Activated B cell treated with CpG ODN at 0.5 μM for 24 hours (primary cell): ENCODE measurements at regions not wholly inside any gene's neighbourhood (a gene's known extent, or its start where the extent isn't known, plus 50 kb on each side); places are given as distances from the start of the nearest gene placed in this dataset.

Experiments used
- ATAC-seq: fragments of 200-7000 bp; cut with Tn5 transposase; one replicate; pipeline ENCODE4 v1.10.0; 2021; ENCODE audit warnings: low read depth, mild to moderate bottlenecking, moderate library complexity
- CTCF ChIA-PET: fragments of 350-600 bp; sonication (Branson Sonifier 250); formaldehyde crosslinking; loops from one replicate; lab custom pipeline; 2021; ENCODE audit warnings: antibody characterized with exemption; lab: Charles Lee
- POLR2A ChIA-PET: fragments of 350-600 bp; sonication (Branson Sonifier 250); formaldehyde crosslinking; loops from one replicate; lab custom pipeline; 2021; ENCODE audit warnings: antibody characterized with exemption; lab: Charles Lee
- DNase-seq: peaks from one replicate; pipeline ENCODE4 v3.0.0; 2022
- H3K27ac Mint-ChIP-seq: one replicate; pipeline ENCODE4 v1.8.0; 2020; ENCODE audit warnings: mixed read lengths
- H3K27me3 Mint-ChIP-seq: one replicate; pipeline ENCODE4 v1.8.0; 2021; ENCODE audit warnings: mixed read lengths
- H3K36me3 Mint-ChIP-seq: one replicate; pipeline ENCODE4 v1.8.0; 2021; ENCODE audit warnings: low read depth, mixed read lengths
- H3K4me1 Mint-ChIP-seq: one replicate; pipeline ENCODE4 v1.8.0; 2021; ENCODE audit warnings: mixed read lengths
- H3K4me3 Mint-ChIP-seq: one replicate; pipeline ENCODE4 v1.8.0; 2020; ENCODE audit warnings: mild to moderate bottlenecking, mixed read lengths
- H3K9me3 Mint-ChIP-seq: one replicate; pipeline ENCODE4 v1.8.0; 2020; ENCODE audit warnings: mixed read lengths
- CTCF ChIP-seq: fragments of 200-600 bp; IDR thresholded peaks from one replicate; pipeline ENCODE4 v1.8.0; 2022; ENCODE audit warnings: antibody characterized with exemption, mild to moderate bottlenecking
- intact Hi-C: fragments of 100-400 bp; cut with micrococcal nuclease; formaldehyde crosslinking; loops from one replicate; pipeline ENCODE4 v1.15.1; 2024

- no peak for DNase-seq
- CTCF ChIA-PET: no interaction called here
- ATAC-seq: no peak
- no peak for TF ChIP-seq CTCF
- H3K4me3 Mint-ChIP-seq: no peak overlapping the region
- no peaks in the 10 kb centered on the region for H3K4me1 Mint-ChIP-seq
- H3K9me3 Mint-ChIP-seq: peaks cover 7% of the 10 kb centered on the region
- H3K27me3 Mint-ChIP-seq: no peaks in the 10 kb centered on the region
- no peak overlapping the region for H3K27ac Mint-ChIP-seq
- POLR2A ChIA-PET: no interaction called here
- intact Hi-C loops: no loop called here
- H3K36me3 Mint-ChIP-seq: no peaks in the 10 kb centered on the region
These were observed 812.2 kb upstream of the TENM3 start for GRCh38 chr4:181431006-181431405.

GRCh38 chr4:181431661-181432060, 811.5 kb upstream of the TENM3 start:
- DNase-seq (no peak), ATAC-seq (no peak)
- no peaks in the 10 kb centered on the region for H3K4me1 Mint-ChIP-seq
- ChIA-PET CTCF (no interaction called here), POLR2A (no interaction called here)
- H3K36me3 Mint-ChIP-seq: no peaks in the 10 kb centered on the region
- H3K9me3 Mint-ChIP-seq: peaks cover 7% of the 10 kb centered on the region
- intact Hi-C loops: no loop called here
- H3K27ac Mint-ChIP-seq: no peak overlapping the region
- no peaks in the 10 kb centered on the region for H3K27me3 Mint-ChIP-seq
- H3K4me3 Mint-ChIP-seq: no peak overlapping the region
- TF ChIP-seq CTCF: no peak

- ATAC-seq (no peak), DNase-seq (no peak)
- no peak for TF ChIP-seq CTCF
- H3K4me3 Mint-ChIP-seq: no peak overlapping the region
- H3K4me1 Mint-ChIP-seq: no peaks in the 10 kb centered on the region
- H3K27ac Mint-ChIP-seq: no peak overlapping the region
- CTCF ChIA-PET: no interaction called here
- intact Hi-C loops: no loop called here
- peaks cover 7% of the 10 kb centered on the region for H3K9me3 Mint-ChIP-seq
- POLR2A ChIA-PET: no interaction called here
- H3K27me3 Mint-ChIP-seq: no peaks in the 10 kb centered on the region
- H3K36me3 Mint-ChIP-seq: no peaks in the 10 kb centered on the region
These were observed 810.9 kb upstream of the TENM3 start for GRCh38 chr4:181432335-181432734.

- Mint-ChIP-seq H3K27ac (no peak overlapping the region), H3K9me3 (no peaks in the 10 kb centered on the region), H3K4me3 (no peak overlapping the region), H3K4me1 (no peaks in the 10 kb centered on the region), H3K27me3 (no peaks in the 10 kb centered on the region), H3K36me3 (no peaks in the 10 kb centered on the region)
- POLR2A ChIA-PET: no interaction called here
- no peak for ATAC-seq
- no peak for TF ChIP-seq CTCF
- intact Hi-C loops: no loop called here
- CTCF ChIA-PET: no interaction called here
- no peak for DNase-seq
These were observed 805.3 kb upstream of the TENM3 start for GRCh38 chr4:181437895-181438294.

GRCh38 chr4:181438641-181439040, 804.6 kb upstream of the TENM3 start:
- intact Hi-C loops: no loop called here
- no peak for DNase-seq
- Mint-ChIP-seq H3K27ac (no peak overlapping the region), H3K9me3 (no peaks in the 10 kb centered on the region), H3K36me3 (no peaks in the 10 kb centered on the region), H3K27me3 (no peaks in the 10 kb centered on the region), H3K4me3 (no peak overlapping the region), H3K4me1 (no peaks in the 10 kb centered on the region)
- CTCF ChIA-PET: no interaction called here
- no peak for ATAC-seq
- POLR2A ChIA-PET: no interaction called here
- no peak for TF ChIP-seq CTCF
